ENCODE measurements at regions not wholly inside any gene's neighbourhood (a gene's known extent, or its start where the extent isn't known, plus 50 kb on each side); places are given as distances from the start of the nearest gene placed in this dataset.

- DNase-seq (no peak), ATAC-seq (ENCODE audit: low FRiP score in 2 of 2) (peak in 1 of 2 donors; percentile 34)
Observed at GRCh38 chr14:48957486-48957885, 628.7 kb downstream of the RPS29 start.

DNA sequence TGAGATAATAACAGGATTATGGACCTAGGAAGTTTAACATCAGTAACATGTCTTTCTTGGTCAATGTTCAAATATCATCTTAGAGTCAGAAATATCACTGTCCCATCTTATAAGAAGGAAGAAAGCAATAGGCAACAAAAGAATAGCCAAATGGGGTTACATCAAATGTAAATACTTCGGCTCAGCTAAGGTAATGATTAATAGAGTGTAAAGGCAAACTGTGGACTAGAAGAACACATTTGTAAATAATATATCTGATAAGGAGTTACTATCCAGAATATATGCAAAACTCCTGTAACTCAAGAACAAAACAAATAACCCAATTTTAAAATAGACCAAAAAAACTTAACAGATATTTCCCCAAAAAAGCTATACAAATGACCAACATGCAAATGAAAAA lies 630.3 kb downstream of the RPS29 start:
- DNase-seq, result no peak
- H3K27me3 ChIP-seq, result no peaks in the 10 kb centered on the region
- 46 to 74% methylated on average over 1 of the region's 1 CpG for WGBS, 2 donors
- no peaks in the 10 kb centered on the region for H3K36me3 ChIP-seq
- H3K27ac ChIP-seq, result no peak overlapping the region
- no peak for ATAC-seq (ENCODE audit: low FRiP score in 2 of 2)
- no peaks in the 10 kb centered on the region for H3K9me3 ChIP-seq
- TF ChIP-seq, protein P1, sequence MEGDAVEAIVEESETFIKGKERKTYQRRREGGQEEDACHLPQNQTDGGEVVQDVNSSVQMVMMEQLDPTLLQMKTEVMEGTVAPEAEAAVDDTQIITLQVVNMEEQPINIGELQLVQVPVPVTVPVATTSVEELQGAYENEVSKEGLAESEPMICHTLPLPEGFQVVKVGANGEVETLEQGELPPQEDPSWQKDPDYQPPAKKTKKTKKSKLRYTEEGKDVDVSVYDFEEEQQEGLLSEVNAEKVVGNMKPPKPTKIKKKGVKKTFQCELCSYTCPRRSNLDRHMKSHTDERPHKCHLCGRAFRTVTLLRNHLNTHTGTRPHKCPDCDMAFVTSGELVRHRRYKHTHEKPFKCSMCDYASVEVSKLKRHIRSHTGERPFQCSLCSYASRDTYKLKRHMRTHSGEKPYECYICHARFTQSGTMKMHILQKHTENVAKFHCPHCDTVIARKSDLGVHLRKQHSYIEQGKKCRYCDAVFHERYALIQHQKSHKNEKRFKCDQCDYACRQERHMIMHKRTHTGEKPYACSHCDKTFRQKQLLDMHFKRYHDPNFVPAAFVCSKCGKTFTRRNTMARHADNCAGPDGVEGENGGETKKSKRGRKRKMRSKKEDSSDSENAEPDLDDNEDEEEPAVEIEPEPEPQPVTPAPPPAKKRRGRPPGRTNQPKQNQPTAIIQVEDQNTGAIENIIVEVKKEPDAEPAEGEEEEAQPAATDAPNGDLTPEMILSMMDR (IDR thresholded peaks at IDR 0.05), result no peak
- no peaks in the 10 kb centered on the region for H3K4me1 ChIP-seq
- no peak overlapping the region for H3K4me3 ChIP-seq

More at GRCh38 chr14:48957486-48957885, 628.7 kb downstream of the RPS29 start:
- Histone ChIP-seq H3K36me3 (no peaks in the 10 kb centered on the region), H3K4me3 (no peak overlapping the region), H3K27ac (no peak overlapping the region), H3K9me3 (no peaks in the 10 kb centered on the region), H3K4me1 (no peaks in the 10 kb centered on the region), H3K27me3 (no peaks in the 10 kb centered on the region)
- TF ChIP-seq POLR2A (IDR thresholded peaks at IDR 0.05), result no peak
- TF ChIP-seq, protein P1 (IDR thresholded peaks at IDR 0.05), result no peak
- TF ChIP-seq POLR2AphosphoS5 (IDR thresholded peaks at IDR 0.05), result no peak
- TF ChIP-seq EP300 (IDR thresholded peaks at IDR 0.05), result no peak
- WGBS, 2 donors, result 93 to 98% methylated on average over 5 of the region's 5 CpGs

- Histone ChIP-seq H3K36me3 (no peaks in the 10 kb centered on the region), H3K9me3 (no peaks in the 10 kb centered on the region), H3K4me3 (no peak overlapping the region), H3K27ac (no peak overlapping the region), H3K27me3 (no peaks in the 10 kb centered on the region), H3K4me1 (no peaks in the 10 kb centered on the region)
- DNase-seq, result no peak
- 83 to 91% methylated on average over 1 of the region's 1 CpG for WGBS, 2 donors
- no peak for ATAC-seq (ENCODE audit: low FRiP score in 2 of 2)
- no peak for TF ChIP-seq EP300 (IDR thresholded peaks at IDR 0.05)
- no peak for TF ChIP-seq POLR2A (IDR thresholded peaks at IDR 0.05)
- TF ChIP-seq, protein P1 (IDR thresholded peaks at IDR 0.05), result no peak
Observed at GRCh38 chr14:48954446-48954845, 631.7 kb downstream of the RPS29 start.

DNA sequence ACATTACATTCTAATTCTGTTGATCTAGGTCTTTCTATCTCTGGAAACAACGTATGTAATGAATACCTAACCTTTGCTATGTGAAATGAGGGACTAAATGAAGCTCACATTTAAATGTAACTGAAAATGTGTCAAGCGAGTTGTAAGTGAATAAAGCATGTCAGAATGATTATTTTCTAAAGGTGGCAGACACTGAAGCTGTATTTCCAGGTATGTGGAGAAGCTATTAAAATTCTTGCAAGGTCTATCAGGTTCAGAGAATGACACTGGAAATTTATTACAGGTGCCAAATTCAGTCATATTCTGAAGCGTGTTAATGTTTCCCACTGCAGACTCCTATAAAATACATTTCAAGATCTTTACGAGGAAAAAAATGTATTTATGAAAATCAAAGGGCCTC lies 641.4 kb downstream of the RPS29 start:
- Histone ChIP-seq H3K9me3 (no peaks in the 10 kb centered on the region), H3K36me3 (no peaks in the 10 kb centered on the region), H3K4me3 (no peak overlapping the region), H3K27ac (no peak overlapping the region), H3K27me3 (no peaks in the 10 kb centered on the region), H3K4me1 (no peaks in the 10 kb centered on the region)
- ATAC-seq (ENCODE audit: low FRiP score in 2 of 2) (no peak), DNase-seq (no peak)
- WGBS, 2 donors, result 82% methylated on average over 4 of the region's 4 CpGs
- TF ChIP-seq, protein P1 (IDR thresholded peaks at IDR 0.05), result no peak
- TF ChIP-seq POLR2A (IDR thresholded peaks at IDR 0.05) (no peak), POLR2AphosphoS5 (IDR thresholded peaks at IDR 0.05) (no peak), EP300 (IDR thresholded peaks at IDR 0.05) (no peak)

DNA sequence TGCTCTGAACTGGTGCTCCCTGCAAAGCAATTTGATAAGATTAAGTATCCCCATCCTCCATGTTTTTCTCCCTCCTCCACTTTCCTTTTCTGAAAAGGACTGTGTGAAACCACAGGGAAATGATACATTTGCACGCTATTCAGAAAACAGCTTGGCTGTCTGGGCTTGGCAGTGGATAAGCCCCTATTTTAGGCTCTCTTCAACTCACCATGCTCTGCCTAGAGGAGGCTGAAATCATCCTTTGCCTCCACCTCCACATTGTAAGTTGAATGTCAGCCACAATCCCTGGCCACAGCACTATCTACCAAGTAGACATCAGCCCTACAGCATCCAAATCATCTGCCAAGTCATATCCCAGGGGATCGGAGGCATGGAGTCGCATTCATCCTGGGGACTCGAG lies 642.3 kb downstream of the RPS29 start:
- no peaks in the 10 kb centered on the region for H3K4me1 ChIP-seq
- no peaks in the 10 kb centered on the region for H3K9me3 ChIP-seq
- H3K36me3 ChIP-seq, result no peaks in the 10 kb centered on the region
- ATAC-seq (ENCODE audit: low FRiP score in 2 of 2) (no peak), DNase-seq (no peak)
- no peak overlapping the region for H3K27ac ChIP-seq
- H3K27me3 ChIP-seq, result no peaks in the 10 kb centered on the region
- no peak for TF ChIP-seq POLR2AphosphoS5 (IDR thresholded peaks at IDR 0.05)
- no peak for TF ChIP-seq EP300 (IDR thresholded peaks at IDR 0.05)
- TF ChIP-seq, protein P1 (IDR thresholded peaks at IDR 0.05), result no peak
- TF ChIP-seq POLR2A (IDR thresholded peaks at IDR 0.05), result no peak
- H3K4me3 ChIP-seq, result no peak overlapping the region
- 81 to 86% methylated on average over 4 of the region's 4 CpGs for WGBS, 2 donors

Measured in upper lobe of left lung (tissue), 6 donors.